H1 (cell line): ENCODE measurements at regions not wholly inside any gene's neighbourhood (a gene's known extent, or its start where the extent isn't known, plus 50 kb on each side); places are given as distances from the start of the nearest gene placed in this dataset.

Experiments used
- BACH1 ChIP-seq: IDR thresholded peaks from 2 replicates; pipeline ENCODE4 v1.6.1; 2012; ENCODE audit warnings: low read length, improper control_type of control experiment
- CBX5 ChIP-seq: fragments of 300-800, 300-1000 bp; sonication (generic); IDR thresholded peaks from 2 replicates; pipeline ENCODE4 v1.7.1; 2016; ENCODE audit warnings: antibody characterized with exemption, low read length, low read depth
- KDM1A ChIP-seq: fragments of 200-600, 300-600 bp; sonication (generic); IDR thresholded peaks from 2 replicates; pipeline ENCODE4 v1.7.1; 2016; ENCODE audit warnings: mild to moderate bottlenecking, low read length, borderline replicate concordance

DNA sequence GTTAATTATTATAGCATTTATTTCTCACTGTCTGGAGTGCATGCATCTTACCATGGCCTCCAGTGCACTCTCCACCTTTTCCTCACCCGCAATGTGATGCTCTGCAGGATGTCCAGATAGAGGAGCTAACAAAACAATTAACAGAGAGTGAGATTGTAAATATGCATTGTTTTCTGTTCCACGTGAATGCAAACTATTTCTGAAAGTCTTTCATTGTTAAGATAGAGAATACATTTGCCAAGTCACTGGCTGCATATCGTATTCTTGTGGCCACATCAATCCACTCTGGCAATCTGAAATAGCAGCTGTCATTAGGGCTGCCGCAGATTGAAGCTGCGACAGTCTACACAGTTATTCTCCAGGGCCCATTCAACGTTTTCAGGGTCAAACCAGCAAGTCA is 143.8 kb downstream of the DUSP10 start (continued):
- TF ChIP-seq CBX5 (no peak), KDM1A (no peak), BACH1 (no peak)
